ENCODE measurements at regions not wholly inside any gene's neighbourhood (a gene's known extent, or its start where the extent isn't known, plus 50 kb on each side); places are given as distances from the start of the nearest gene placed in this dataset.

GRCh38 chr2:215615803-215616174 lies 179.9 kb upstream of the FN1 start:
- no peak for TF ChIP-seq CTCF (IDR thresholded peaks at IDR 0.05)
- H3K36me3 ChIP-seq: no peaks in the 10 kb centered on the region
- H3K27ac ChIP-seq: no peak overlapping the region
- H3K4me1 ChIP-seq (ENCODE audit: control insufficient read depth in 1 of 2, insufficient read depth in 1 of 2, low read depth in 1 of 2, low read length in 1 of 2): peaks cover 0 to 7% of the 10 kb centered on the region in 2 experiments
- H3K9me3 ChIP-seq: no peaks in the 10 kb centered on the region
- H3K27me3 ChIP-seq: peaks cover 36% of the 10 kb centered on the region
- no peak overlapping the region for H3K4me3 ChIP-seq (ENCODE audit: low read depth in 1 of 2, low read length in 1 of 2)

- peaks cover 0 to 4% of the 10 kb centered on the region in 2 experiments for H3K4me1 ChIP-seq (ENCODE audit: control insufficient read depth in 1 of 2, insufficient read depth in 1 of 2, low read depth in 1 of 2, low read length in 1 of 2)
- H3K9me3 ChIP-seq: no peaks in the 10 kb centered on the region
- H3K4me3 ChIP-seq (ENCODE audit: low read depth in 1 of 2, low read length in 1 of 2): no peak overlapping the region
- no peak for TF ChIP-seq CTCF (IDR thresholded peaks at IDR 0.05)
- no peak overlapping the region for H3K27ac ChIP-seq
- H3K27me3 ChIP-seq: peaks cover 30% of the 10 kb centered on the region
- H3K36me3 ChIP-seq: no peaks in the 10 kb centered on the region
Observed at GRCh38 chr2:215615067-215615802, 179.4 kb upstream of the FN1 start.

- no peak for TF ChIP-seq CTCF (IDR thresholded peaks at IDR 0.05)
- no peaks in the 10 kb centered on the region for H3K4me1 ChIP-seq (ENCODE audit: control insufficient read depth in 1 of 2, insufficient read depth in 1 of 2, low read depth in 1 of 2, low read length in 1 of 2)
- H3K9me3 ChIP-seq: no peaks in the 10 kb centered on the region
- no peaks in the 10 kb centered on the region for H3K36me3 ChIP-seq
- H3K27ac ChIP-seq: no peak overlapping the region
- no peak overlapping the region for H3K4me3 ChIP-seq (ENCODE audit: low read depth in 1 of 2, low read length in 1 of 2)
- H3K27me3 ChIP-seq: peaks cover 21% of the 10 kb centered on the region
Observed at GRCh38 chr2:215614296-215614695, 178.4 kb upstream of the FN1 start.

- H3K27me3 ChIP-seq: peaks cover 16% of the 10 kb centered on the region
- H3K4me1 ChIP-seq (ENCODE audit: control insufficient read depth in 1 of 2, insufficient read depth in 1 of 2, low read depth in 1 of 2, low read length in 1 of 2): no peaks in the 10 kb centered on the region
- TF ChIP-seq CTCF (IDR thresholded peaks at IDR 0.05): no peak
- H3K4me3 ChIP-seq (ENCODE audit: low read depth in 1 of 2, low read length in 1 of 2): no peak overlapping the region
- no peak overlapping the region for H3K27ac ChIP-seq
- H3K36me3 ChIP-seq: no peaks in the 10 kb centered on the region
- H3K9me3 ChIP-seq: no peaks in the 10 kb centered on the region
Observed at GRCh38 chr2:215613888-215614287, 178.0 kb upstream of the FN1 start.

GRCh38 chr2:215613280-215613679 lies 177.4 kb upstream of the FN1 start:
- no peak overlapping the region for H3K4me3 ChIP-seq (ENCODE audit: low read depth in 1 of 2, low read length in 1 of 2)
- H3K27ac ChIP-seq: no peak overlapping the region
- H3K4me1 ChIP-seq (ENCODE audit: control insufficient read depth in 1 of 2, insufficient read depth in 1 of 2, low read depth in 1 of 2, low read length in 1 of 2): no peaks in the 10 kb centered on the region
- peaks cover 10% of the 10 kb centered on the region for H3K27me3 ChIP-seq
- no peaks in the 10 kb centered on the region for H3K36me3 ChIP-seq
- no peaks in the 10 kb centered on the region for H3K9me3 ChIP-seq
- TF ChIP-seq CTCF (IDR thresholded peaks at IDR 0.05): no peak
